Daoy (cell line): ENCODE measurements at regions not wholly inside any gene's neighbourhood (a gene's known extent, or its start where the extent isn't known, plus 50 kb on each side); places are given as distances from the start of the nearest gene placed in this dataset.

Source experiments
- DNase-seq: peaks from one replicate; pipeline ENCODE4 v3.0.0-alpha.2; 2015; ENCODE audit warnings: low read depth

DNA sequence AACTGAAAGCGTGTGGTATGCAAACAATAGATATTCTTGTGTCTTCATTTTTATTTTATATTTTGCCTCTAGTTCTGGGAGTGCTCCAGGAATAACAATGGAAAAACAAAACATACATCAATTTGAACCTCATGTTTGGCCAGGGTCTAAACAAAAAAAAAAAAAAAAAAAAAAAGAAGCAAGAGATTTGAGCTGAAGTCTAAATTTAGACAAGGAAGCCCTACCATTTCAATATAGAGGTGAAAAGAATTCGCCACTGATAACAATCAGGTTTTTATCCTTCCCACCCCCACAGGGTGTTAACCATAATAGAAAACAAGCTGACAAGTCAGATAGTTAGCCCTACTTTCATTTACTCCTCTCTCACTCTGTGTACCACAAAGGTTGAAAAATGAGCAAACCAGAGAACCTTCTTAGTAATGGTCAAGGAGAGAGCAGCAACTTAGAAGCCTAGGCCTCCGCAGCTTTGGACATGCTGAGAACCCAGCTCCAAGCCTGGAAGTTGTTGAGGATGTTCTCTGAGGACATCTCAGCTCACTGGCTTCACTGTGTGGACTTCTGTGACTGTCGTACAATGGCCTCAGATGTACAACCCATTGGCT, 118.2 kb upstream of the HMHB1 start:
- no peak for DNase-seq

DNA sequence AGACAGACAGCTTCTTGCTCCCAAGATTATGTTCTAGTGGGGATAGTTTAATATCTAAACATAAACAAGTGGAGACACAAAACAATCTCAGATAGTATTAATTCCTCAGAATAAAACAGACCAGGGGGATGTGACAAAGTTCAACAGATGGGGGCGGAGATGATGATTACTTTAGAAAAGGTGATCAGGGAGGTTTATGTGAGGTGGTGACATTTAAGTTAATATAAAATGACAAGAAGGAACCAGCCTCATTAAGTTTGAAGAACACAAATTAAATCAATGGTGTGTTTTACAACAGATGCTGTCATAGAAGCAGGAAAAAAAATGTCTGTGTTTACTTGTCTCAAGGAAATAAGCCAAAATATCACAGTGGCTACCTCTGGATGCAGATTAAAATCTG, 119.6 kb upstream of the HMHB1 start:
- DNase-seq, result no peak

DNA sequence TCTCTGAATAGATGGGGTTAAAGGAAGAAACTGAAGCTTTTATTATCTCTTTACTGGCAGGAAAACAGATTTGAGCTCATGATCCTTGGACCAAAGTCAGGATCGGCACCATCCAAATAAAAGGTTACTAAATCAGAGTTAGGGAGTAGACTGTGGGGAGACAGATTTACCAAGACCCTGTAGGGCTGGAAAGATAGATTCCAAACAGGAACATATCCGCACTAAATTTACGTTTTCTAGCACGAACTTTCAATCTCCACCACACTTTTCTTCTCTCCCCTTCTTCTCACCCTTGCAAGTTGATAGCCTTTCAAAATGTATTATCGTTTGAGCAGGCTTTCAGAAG, 120.0 kb upstream of the HMHB1 start:
- no peak for DNase-seq

DNA sequence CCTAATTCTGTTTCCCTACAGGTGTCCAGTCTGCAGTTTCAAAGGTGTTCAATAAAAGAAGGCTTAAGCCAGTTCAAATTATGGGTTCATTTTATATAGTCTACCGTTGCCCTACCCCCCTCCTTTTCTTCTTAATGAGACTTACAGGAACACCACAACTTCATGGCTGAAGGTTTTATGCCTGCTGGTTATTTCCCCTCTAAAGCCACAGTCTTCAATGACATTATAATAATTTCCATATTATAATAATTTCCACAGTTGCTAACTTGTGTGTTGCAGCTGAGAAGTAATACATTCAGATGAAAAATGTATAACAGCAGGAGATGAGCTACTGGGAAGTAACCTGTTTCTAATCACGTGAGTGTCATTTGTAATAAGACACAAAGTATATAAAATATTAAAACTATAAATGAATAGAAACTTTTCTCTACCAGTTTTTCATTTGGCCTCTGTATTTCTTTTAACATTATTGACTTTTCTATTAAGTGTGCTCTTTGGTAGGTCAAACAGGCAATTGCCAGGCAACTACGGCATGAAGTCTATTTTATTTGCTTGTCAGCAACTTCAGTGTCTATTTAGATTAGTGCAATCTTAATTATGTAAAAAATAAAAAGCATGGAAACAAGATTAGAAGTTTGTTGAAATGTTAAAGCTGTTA, 120.5 kb upstream of the HMHB1 start:
- no peak for DNase-seq

DNA sequence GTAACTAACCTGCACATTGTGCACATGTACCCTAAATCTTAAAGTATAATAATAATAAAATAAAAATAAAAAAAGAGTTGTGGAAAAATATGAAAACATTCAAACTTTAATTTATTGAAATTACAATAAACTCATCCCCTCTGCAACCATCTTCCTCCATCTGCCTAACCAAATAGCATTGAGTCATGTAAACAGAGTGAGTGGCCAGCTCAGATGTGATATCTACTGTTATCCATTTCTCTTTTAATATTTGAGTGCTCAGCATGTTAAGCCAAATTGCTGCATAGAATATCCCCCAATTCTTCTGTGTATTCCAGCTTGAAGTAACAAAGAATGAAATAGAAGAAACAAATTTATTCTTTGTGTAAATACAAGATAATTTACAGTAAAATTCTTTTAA, 124.4 kb upstream of the HMHB1 start:
- DNase-seq, result no peak

DNA sequence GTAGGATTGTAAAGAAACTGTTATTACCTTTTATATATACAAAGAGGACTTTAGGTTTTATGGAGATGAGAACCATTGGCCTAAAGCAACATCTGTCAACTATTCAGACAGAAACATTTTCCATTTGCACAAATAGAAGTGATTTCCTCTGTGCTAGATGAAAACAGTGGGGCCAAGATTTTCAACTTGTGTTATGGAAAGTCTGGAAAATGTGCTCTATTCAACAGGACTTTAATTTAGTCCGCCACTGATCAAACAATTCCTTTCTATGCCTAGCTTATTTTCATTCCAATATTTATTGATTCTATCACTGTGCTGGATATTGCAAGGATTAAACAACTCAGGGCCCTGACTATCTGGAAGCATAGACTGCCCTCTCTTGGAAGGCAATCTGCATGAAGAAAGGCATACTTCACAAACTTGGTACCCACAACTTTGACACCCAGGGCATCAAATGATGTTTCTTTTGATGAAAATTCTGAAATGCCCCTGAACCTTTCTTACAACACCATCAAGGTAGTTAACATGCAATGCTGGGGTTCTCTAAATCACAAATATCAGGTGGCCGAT, 126.6 kb upstream of the HMHB1 start:
- DNase-seq, result no peak

DNA sequence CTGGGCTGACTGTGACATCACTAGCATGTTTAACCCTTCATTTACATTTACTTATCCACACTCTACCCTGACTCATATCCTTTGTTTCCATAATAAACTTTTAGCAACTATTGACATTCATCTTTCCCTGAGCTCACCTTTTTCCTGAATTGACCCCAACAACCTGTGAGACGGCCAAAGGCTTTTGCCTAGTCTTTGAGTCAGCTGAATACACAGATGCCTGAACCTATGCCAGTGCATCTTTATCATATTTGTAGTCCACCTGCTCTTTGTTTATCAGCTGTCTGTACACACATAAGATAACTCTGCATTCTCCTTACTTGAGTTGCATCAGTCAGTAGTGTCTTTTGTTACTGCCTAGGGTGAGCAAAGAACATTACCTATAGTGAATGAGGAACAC, 128.5 kb upstream of the HMHB1 start:
- no peak for DNase-seq

DNA sequence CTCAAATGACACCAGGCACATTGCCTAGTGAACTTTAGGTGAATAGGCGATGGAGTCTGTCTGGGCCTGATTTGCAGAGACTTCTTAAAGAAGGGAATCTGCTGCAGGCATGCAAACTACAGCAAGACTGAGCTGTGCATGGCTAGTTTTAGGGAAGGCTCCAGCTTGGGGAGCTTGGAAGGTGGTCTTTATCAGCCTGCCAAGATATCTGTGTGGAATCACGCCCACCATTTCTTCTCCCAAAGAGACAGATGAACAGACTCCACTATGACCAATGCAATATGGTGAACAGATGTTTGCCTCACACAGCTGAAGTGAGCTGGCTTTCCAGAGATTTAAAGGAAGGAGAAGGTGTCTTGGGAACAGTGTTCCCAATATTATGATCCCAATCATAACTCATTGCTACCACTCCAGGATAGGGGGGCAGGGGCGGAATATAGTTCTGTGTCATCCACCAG, 129.0 kb upstream of the HMHB1 start:
- no peak for DNase-seq

DNA sequence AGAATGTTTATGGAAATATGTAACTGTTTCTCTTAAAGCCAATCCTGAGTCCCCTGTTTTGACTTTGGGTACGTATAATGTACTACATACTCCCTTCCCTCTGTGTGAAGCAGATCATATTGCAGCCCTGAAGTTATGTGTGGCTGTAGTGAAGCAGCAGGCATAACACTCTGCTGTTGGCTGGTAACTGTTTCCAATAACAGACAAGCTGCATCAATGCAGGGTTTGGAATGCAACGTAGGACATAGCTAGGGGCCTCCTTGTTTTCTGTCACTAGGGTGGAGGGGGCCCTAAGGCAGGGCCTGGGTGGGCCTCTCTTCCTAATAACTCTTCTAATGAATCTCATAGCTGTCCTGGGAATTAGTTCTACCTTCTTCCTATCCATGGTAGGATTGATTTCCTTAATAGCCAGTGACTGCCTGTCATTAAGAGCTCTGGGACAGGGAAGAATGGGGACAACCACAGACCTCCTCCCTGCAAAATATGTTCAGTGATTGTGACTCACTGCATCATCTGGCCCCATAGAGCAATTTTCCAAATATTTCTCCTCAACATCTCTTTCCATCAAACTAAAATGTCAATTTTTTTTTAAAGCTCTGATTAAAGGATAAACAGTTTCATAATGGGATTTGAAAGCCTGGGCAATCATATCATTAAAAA, 129.6 kb upstream of the HMHB1 start:
- no peak for DNase-seq

DNA sequence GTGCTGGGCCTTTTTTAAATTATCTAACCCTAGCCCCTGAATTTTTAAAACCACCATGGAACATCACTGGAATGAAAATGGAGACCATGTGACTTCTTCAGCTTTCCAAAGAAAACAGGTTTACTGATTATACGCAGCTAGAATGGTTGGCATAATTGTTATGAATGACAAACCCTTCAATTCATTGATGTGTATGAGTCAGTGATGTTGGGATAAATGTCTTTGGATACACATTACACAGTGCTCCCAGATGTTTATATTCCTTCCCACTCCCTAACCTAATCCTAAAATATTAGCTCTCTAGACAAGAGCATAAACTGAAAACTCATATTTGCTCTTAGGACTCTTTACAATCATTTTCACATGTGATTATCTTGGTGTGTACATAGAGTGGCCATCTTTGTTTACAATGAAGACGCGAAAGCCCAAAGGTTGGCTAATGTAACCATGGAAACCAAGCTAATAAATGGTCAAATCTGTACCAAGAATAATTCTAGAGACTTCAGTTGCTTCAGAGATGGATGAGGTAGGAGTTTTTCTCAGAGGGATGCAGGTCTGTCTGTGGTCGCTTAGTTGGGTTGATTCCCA, 131.2 kb upstream of the HMHB1 start:
- DNase-seq, result peak; percentile 25

DNA sequence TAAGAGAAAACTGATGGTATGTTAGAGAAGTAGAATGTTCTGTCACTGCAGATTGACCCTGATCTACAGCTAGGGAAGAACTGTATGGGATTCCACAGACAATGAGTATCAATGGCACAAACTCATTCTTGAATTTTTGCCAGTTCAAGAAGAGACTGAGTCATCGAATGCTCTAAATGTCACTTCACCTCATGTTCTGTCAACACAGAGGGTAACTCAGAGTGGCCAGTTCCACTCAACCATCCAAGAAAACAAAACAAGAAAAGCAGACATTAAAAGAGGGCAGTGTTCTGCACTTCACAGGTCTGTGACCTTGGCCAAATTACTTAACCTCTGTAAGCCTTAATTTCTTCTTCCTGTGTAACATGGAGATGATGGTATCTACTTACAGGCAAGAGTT, 132.2 kb upstream of the HMHB1 start:
- peak; percentile 46 for DNase-seq

DNA sequence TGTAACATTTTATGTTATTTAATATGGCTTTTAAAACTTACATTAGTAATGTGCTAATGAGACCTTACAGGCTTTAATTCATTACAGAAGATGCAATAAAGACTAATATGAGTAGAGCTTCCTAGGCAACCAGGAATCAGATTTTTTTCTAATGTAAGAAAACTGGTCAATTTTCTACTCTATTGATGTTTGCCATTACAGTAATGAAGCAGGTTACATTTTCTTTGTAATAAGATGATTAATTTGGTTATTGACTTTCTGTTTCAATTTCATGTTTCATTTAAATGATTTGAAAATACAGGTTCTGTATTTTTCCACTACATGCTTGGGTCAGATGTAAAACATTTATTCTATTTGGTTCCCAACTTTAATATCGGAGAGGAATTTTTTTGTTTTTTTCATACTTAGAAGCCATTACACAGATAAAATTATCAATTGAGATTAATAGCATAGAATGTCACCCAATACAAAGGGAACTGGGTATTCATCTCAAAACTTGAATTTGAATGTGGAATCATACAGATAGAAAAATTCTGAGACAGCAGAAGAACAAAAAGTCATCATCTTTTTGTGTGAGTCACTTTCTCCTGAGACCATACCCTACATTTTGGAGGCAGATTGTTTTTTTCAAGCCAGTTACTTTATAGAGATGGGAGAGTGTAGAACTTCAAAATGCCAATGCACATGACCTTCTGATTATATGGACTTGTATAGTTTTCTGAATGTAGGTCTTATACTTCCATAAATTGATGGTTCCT, 133.6 kb upstream of the HMHB1 start:
- DNase-seq, result no peak

DNA sequence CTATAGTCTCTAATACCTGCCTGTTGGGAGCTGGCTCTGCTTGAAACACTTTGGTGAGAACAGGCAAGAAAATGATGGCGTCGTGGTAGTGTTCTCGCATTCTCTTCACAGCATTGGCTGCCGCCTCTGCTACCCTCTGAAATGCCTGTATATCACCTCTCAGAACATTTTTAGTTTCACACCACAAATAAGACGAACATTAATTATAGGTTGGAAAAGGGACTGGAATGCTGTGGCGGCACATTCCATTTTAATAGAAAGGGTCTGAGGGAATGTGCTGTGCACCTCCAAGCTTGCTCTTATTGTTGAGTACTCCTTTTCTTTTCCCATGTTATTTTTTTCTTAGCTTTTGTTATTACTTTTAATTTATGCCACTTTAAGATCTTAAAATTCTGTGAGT, 134.6 kb upstream of the HMHB1 start:
- DNase-seq, result no peak

DNA sequence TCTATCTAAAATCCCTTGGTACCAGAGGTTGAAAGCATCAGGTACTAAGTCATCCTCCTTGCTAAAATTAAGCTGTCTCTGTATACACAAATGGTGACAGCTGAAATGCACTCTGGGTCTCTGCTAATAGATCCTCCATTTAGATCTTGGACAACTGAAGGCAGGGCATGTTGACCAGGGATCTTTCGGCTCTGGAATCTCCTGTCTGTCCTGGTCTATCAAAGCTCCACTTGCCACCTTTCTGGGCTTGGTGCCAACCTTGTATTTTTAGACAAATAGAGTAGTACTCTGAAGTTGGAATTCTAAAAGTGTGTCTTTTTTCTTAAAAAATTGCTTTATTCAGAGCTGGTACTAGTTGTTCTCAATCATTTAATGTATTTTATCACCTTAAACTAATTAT, 135.2 kb upstream of the HMHB1 start:
- no peak for DNase-seq

DNA sequence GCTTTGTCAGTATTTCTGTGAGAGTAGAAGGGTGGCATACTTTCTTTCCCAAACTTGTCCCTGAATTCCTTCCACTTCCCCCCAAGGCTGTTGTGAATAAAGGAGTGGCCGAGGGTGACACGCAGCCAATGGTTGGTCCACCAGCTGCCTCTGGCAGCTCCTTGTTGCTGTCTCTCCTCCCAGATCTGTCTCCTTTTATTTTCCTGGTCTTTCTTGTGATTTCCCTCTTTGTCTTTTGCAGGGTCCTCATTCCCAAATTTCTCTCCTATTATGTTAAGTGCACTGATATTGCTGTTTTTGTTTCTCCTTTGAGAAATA, 137.5 kb upstream of the HMHB1 start:
- DNase-seq, result no peak

DNA sequence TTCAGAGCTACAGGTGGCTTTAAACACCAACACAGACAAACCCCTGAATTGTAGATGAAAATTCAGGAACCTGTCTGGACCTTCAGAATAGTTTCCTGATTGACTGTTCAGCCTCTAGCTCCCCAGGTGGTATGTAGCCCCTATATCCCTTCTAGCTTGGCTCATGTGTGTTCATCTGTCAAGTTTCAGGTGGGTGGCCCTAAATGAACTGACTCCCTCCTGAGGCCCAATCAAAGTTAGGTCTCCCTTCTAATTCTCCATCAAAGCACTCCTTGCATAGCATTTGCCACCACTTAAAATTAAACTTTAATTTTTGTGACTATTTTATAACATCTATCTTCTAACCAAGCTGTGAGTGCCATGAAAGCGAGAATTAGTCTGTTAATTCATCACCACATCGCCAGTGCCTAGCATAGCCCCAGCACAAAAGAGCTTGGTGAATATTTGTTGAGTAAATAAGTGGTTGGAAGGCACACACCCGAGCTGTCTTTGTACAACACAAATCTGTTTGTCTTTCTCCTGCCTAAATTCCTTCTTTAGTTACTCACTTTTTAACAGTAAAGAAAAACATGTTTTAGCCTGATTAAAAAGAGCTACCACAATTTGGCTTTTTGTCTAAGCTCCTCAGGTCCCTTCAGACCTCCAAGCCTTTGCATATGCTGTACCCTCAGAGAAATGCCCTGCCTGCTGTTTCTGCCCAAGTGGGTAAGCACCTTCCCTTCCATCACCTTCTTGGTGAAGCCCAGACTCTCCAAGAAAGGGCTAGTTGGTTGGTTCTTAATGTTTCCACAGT, 138.1 kb upstream of the HMHB1 start:
- no peak for DNase-seq

DNA sequence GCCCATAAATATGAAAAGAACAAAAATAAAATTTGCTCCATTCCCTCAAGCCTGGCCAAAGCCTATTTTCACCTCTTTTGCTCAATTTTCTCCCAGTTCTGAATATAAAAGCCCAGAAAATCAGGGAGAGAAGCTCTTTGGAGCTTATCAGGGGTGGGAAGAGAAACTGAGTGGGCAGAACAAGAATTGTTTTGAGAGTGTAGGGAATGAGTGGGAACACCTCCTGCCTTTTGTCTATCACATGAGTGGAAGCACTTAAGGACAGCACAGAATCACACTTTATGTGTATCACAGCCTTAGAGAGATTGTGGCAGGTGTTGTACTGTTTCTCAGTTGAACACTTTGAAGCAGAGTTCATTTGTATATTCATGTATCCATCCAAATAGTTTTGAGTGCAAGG, 139.2 kb upstream of the HMHB1 start:
- DNase-seq, result no peak

DNA sequence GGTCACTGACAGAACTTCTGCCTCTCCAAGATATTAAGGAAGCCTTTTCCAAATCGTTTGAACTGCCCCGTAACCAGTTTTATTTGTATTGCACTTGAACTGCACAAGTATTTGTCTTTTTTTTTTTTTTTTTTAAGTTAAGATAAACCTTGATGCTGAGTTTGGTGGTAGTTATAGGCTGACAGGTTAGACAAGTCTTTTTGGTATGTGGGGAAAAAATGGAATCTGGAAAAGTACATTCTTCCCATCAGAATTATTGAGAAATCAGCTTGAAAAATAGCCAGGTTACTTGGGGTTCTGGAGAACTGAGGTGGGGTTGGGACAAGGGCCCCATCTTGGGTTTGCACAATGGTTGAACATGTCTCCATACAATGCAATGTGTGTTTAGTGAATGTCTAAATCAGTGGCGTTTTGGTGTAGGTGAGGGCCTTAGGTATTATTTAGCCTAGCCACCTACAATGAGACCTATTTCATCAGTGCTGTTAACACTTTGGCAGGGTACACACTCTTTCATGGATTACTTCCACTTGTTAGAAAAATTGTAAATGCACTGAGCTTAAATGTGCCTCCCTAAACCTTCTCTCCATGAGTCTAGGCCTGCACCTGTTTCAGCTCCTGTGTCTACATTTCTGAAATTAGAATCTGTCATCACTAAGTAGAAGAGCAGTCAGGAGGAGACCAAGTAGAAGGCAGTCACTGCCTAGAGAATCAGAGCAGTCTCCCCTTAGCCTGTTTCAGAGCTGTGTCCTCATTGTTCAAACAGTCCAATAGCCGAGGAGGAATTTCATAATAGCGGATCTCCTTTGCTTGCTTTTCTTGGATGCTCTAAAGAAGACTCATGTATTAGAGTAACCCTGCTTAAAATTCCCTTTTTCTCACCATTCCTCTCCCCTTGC, 140.0 kb upstream of the HMHB1 start:
- DNase-seq, result no peak

DNA sequence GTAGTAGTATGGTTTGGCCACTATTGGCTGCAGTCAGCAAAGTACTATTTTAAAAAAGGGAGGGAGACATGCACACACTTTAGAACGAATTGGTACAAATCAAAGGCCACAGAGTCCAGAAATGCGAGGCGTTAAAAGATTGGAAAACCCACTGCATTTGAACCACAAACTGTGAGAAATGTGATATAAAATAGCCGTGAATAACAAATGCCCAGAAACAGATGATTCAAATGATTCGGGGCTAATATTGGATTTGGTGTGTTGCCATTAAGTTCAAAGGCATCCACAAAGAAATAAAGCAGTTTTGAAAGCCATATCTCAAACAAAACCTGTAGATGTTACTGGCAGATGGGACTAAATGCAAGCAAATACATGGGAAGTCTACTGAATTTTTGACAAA, 140.9 kb upstream of the HMHB1 start:
- no peak for DNase-seq

DNA sequence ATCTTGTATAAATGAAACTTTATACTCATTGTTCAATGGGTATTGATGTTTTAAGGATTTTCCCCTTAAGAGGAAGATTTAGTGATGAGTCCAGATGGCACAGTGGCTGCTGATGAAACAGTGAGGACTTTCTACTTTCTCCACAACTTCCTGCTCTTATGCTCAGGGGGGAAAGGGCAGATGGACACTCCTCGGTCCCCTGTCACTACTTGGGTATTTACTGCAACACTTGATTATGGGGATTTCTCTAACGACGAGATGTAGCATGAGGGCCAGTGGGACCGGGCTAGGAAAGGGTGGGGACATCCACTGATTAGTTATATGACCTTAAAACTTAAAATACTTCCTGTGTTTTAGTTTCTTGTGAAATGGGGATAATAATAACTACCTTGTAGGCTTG, 146.1 kb upstream of the HMHB1 start:
- DNase-seq, result no peak
